CD4-positive, alpha-beta memory T cell (primary cell): ENCODE measurements at regions not wholly inside any gene's neighbourhood (a gene's known extent, or its start where the extent isn't known, plus 50 kb on each side); places are given as distances from the start of the nearest gene placed in this dataset.

Source experiments
- CTCF ChIA-PET: fragments of 350-600 bp; sonication (Branson Sonifier 250); formaldehyde crosslinking; loops from one replicate; lab custom pipeline; 2021; ENCODE audit warnings: inconsistent platforms; ENCODE audit not compliant: partially characterized antibody; lab: Charles Lee
- POLR2A ChIA-PET: fragments of 350-600 bp; sonication (Branson Sonifier 250); formaldehyde crosslinking; loops from one replicate; lab custom pipeline; 2021; ENCODE audit not compliant: partially characterized antibody; lab: Charles Lee
- DNase-seq, 5 donors: peaks; one replicate each; pipeline versions ENCODE4 v3.0.0 to v3.0.0-alpha.2; 2020 to 2022; ENCODE audit warnings: mixed read lengths in 1 of 5
- H3K27ac ChIP-seq: one replicate; pipeline ENCODE4 v1.7.0; 2013; ENCODE audit warnings: low read depth, low read length
- H3K27me3 ChIP-seq: 2 replicates; pipeline ENCODE4 v1.7.0; 2013; ENCODE audit warnings: mild to moderate bottlenecking, low read length, moderate library complexity; ENCODE audit not compliant: insufficient read depth
- H3K36me3 ChIP-seq: 2 replicates; pipeline ENCODE4 v1.7.0; 2013; ENCODE audit warnings: mild to moderate bottlenecking, low read length, moderate library complexity; ENCODE audit not compliant: insufficient read depth
- H3K4me1 ChIP-seq: 2 replicates; pipeline ENCODE4 v1.7.0; 2013; ENCODE audit warnings: mild to moderate bottlenecking, low read length, moderate library complexity; ENCODE audit not compliant: insufficient read depth
- H3K4me3 ChIP-seq, 2 donors: one replicate each; pipeline ENCODE4 v1.7.0; 2013; ENCODE audit warnings: low read length in 2 of 2, mild to moderate bottlenecking in 1 of 2
- H3K9me3 ChIP-seq, 2 donors: one replicate each; pipeline ENCODE4 v1.7.0; 2013; ENCODE audit warnings: low read length in 2 of 2, control low read depth in 1 of 2; ENCODE audit not compliant: control insufficient read depth in 1 of 2
- H3K27ac Mint-ChIP-seq, 7 donors: one replicate each; pipeline ENCODE4 v1.8.0; 2020 to 2021; ENCODE audit warnings: mixed read lengths in 7 of 7, mild to moderate bottlenecking in 6 of 7, inconsistent platforms in 3 of 7, moderate library complexity in 3 of 7
- H3K27me3 Mint-ChIP-seq, 2 donors: one replicate each; pipeline ENCODE4 v1.8.0; 2020 to 2021; ENCODE audit warnings: mixed read lengths in 2 of 2
- H3K36me3 Mint-ChIP-seq, 2 donors: one replicate each; pipeline ENCODE4 v1.8.0; 2020 to 2021; ENCODE audit warnings: mixed read lengths in 2 of 2, inconsistent platforms in 1 of 2, mild to moderate bottlenecking in 1 of 2
- H3K4me1 Mint-ChIP-seq, 4 donors: one replicate each; pipeline ENCODE4 v1.8.0; 2020 to 2021; ENCODE audit warnings: mixed read lengths in 4 of 4, mild to moderate bottlenecking in 1 of 4
- H3K4me3 Mint-ChIP-seq, 8 donors: one replicate each; pipeline ENCODE4 v1.8.0; 2020 to 2021; ENCODE audit warnings: mixed read lengths in 8 of 8, mild to moderate bottlenecking in 7 of 8, moderate library complexity in 6 of 8, inconsistent platforms in 3 of 8
- H3K9me3 Mint-ChIP-seq, 8 donors: one replicate each; pipeline ENCODE4 v1.8.0; 2020 to 2021; ENCODE audit warnings: mixed read lengths in 8 of 8, mild to moderate bottlenecking in 5 of 8, inconsistent platforms in 3 of 8, moderate library complexity in 1 of 8
- intact Hi-C: fragments of 100-400 bp; cut with micrococcal nuclease; formaldehyde crosslinking; loops from one replicate; pipeline ENCODE4 v1.15.1; 2023

DNA sequence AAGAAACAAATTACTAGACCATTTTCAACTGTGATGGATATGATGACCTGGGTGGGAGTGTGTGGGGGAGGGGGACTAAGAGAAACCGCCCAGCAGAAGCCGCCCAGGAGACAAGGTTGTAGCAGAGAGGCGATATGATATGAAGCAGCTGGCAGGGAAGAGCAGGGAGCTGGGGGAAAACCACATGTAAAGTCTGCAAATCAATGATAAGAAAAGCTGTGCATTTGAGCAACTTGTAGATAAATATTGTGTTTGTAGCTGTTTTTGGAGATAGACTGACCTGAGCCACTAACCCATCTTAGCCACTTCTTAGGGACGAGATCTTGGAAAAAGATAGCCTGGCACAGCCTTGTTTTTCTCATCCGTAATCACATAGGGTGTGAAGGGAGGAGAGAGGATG lies 252.6 kb downstream of the SEC23IP start:
- Mint-ChIP-seq H3K4me3 (no peak overlapping the region), H3K27me3 (peaks cover 5% of the 10 kb centered on the region in 2 donors), H3K27ac (no peak overlapping the region), H3K4me1 (no peaks in the 10 kb centered on the region), H3K9me3 (peaks cover 0 to 8% (median 0%) of the 10 kb centered on the region in 8 donors), H3K36me3 (no peaks in the 10 kb centered on the region)
- no peaks in the 10 kb centered on the region for H3K9me3 ChIP-seq
- no peak overlapping the region for H3K27ac ChIP-seq
- DNase-seq = no peak
- H3K4me3 ChIP-seq = no peak overlapping the region
- intact Hi-C loops = no loop called here
- POLR2A ChIA-PET = no interaction called here
- H3K27me3 ChIP-seq = peaks cover 4% of the 10 kb centered on the region
- no peaks in the 10 kb centered on the region for H3K36me3 ChIP-seq
- H3K4me1 ChIP-seq = no peaks in the 10 kb centered on the region
- CTCF ChIA-PET = no interaction called here

DNA sequence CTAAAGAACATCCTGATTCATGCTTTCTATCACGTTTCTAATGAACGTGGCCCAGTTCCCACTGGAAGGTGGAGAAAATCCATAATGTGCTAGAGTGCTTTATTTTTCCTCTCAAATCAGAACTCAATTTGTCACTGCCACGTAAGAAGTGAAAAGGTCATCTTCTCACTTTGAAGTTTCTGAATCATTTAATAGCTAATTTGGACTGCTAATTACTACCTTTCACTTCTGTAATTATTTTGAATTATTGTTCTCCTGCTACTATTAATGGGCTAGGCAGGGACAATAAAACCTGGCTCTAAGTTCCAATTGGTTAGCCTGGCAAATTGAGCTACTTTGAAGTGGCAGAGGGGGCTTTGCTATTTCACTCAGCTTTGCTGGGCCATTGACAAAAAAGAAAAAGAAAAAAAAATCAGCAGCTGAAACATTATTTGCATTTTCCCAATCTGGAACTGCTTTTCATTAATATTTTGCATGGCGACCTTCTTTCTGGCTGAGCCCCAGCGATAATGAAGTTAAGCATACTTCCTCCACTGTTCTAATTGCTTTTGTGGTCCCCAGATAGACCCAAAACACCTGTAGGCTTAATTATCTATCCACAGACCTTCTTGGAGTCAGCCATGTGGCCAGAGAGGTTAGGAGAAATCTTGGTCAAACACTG lies 264.2 kb downstream of the SEC23IP start:
- POLR2A ChIA-PET = no interaction called here
- intact Hi-C loops = no loop called here
- DNase-seq = no peak
- Histone ChIP-seq H3K27me3 (no peaks in the 10 kb centered on the region), H3K27ac (no peak overlapping the region), H3K4me1 (no peaks in the 10 kb centered on the region), H3K9me3 (no peaks in the 10 kb centered on the region), H3K4me3 (no peak overlapping the region), H3K36me3 (no peaks in the 10 kb centered on the region)
- CTCF ChIA-PET = no interaction called here
- Mint-ChIP-seq H3K4me1 (no peaks in the 10 kb centered on the region), H3K27ac (no peak overlapping the region), H3K4me3 (no peak overlapping the region), H3K27me3 (peaks cover 7 to 9% of the 10 kb centered on the region in 2 donors), H3K9me3 (peaks cover 0 to 11% (median 5%) of the 10 kb centered on the region in 8 donors), H3K36me3 (no peaks in the 10 kb centered on the region)

DNA sequence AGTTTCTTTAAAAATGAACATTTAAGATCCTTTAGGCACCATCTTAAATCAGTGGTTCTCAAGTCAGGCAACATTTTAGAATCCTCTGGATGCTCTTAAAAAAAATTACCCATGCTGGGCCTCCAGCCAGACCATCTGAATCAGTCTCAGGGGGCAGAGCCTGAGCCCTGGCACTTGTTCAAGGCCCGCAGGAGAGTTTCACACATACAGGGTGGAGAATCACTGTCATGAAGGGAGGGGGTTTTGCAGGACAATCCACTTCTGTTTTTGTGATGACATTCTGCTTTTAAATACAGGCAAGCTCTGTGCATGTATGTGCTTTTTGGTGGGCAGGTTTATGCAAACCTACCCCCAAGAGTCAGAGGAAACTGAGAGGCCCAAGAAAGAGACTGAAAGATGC lies 268.6 kb downstream of the SEC23IP start:
- H3K36me3 ChIP-seq = no peaks in the 10 kb centered on the region
- Mint-ChIP-seq H3K4me3 (no peak overlapping the region), H3K36me3 (no peaks in the 10 kb centered on the region), H3K9me3 (peaks cover 0 to 5% (median 0%) of the 10 kb centered on the region in 8 donors), H3K27me3 (peaks cover 3 to 4% of the 10 kb centered on the region in 2 donors), H3K4me1 (peaks cover 0 to 3% (median 0%) of the 10 kb centered on the region in 4 donors), H3K27ac (no peak overlapping the region)
- H3K27me3 ChIP-seq = no peaks in the 10 kb centered on the region
- no peaks in the 10 kb centered on the region for H3K4me1 ChIP-seq
- no peak for DNase-seq
- no peak overlapping the region for H3K27ac ChIP-seq
- intact Hi-C loops = no loop called here
- no peaks in the 10 kb centered on the region for H3K9me3 ChIP-seq
- no peak overlapping the region for H3K4me3 ChIP-seq
- ChIA-PET CTCF (no interaction called here), POLR2A (no interaction called here)

- H3K9me3 Mint-ChIP-seq = peaks cover 0 to 5% (median 0%) of the 10 kb centered on the region in 8 donors
- no peaks in the 10 kb centered on the region for H3K36me3 ChIP-seq
- DNase-seq = no peak
- ChIA-PET CTCF (no interaction called here), POLR2A (no interaction called here)
- no peak overlapping the region for H3K4me3 ChIP-seq
- H3K36me3 Mint-ChIP-seq = no peaks in the 10 kb centered on the region
- peaks cover 3% of the 10 kb centered on the region in 2 donors for H3K27me3 Mint-ChIP-seq
- no peaks in the 10 kb centered on the region for H3K4me1 ChIP-seq
- H3K9me3 ChIP-seq = no peaks in the 10 kb centered on the region
- no peak overlapping the region for H3K27ac Mint-ChIP-seq
- no peak overlapping the region for H3K27ac ChIP-seq
- peaks cover 0 to 3% (median 0%) of the 10 kb centered on the region in 4 donors for H3K4me1 Mint-ChIP-seq
- H3K4me3 Mint-ChIP-seq = no peak overlapping the region
- no peaks in the 10 kb centered on the region for H3K27me3 ChIP-seq
- intact Hi-C loops = no loop called here
These were observed 269.9 kb downstream of the SEC23IP start for GRCh38 chr10:120162471-120162870.

DNA sequence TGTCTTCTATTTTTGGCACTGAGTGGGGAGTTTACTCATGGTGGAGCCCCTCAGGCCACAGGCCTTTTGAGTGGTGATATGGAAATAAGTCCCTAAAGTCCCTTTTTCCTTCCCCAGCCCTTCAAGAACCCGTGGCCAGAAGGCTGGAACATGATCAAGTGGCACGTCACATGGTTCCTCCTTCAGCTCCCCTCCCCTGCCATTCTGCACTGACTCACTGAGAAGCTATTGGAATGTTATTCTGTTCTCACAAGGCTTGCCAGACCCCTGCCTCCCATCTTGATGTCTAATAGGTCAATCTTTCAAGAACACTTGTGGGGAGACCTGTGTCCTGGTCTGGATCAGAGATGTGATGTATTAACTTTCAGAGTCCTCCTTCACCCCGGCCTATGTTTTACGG lies 279.8 kb downstream of the SEC23IP start:
- no peak for DNase-seq
- no peaks in the 10 kb centered on the region for H3K4me1 Mint-ChIP-seq
- H3K27me3 Mint-ChIP-seq = peaks cover 2 to 8% of the 10 kb centered on the region in 2 donors

DNA sequence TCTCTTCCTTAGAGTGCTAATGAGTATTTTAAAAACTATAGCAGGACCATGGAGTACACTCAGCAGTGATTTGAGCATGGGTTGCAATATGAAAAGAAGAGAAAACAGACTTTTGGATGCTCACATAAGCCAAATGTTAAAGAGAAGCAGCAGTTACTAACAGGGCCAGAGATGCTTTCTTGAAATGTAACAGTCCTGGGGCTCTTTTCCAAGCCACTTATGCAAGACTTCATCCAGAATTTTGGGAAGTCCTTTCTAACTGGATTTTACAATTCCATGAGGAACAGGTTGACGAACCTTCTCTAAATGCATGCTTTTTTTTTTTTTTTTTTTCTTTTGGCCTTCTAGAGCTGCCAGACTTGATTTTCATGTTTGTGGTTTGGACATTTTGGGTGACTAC lies 282.0 kb downstream of the SEC23IP start:
- ChIA-PET POLR2A (no interaction called here), CTCF (no interaction called here)
- no peak overlapping the region for H3K4me3 Mint-ChIP-seq
- H3K27me3 Mint-ChIP-seq = peaks cover 3 to 6% of the 10 kb centered on the region in 2 donors
- H3K27ac Mint-ChIP-seq = no peak overlapping the region
- H3K27ac ChIP-seq = no peak overlapping the region
- intact Hi-C loops = no loop called here
- H3K4me1 Mint-ChIP-seq = no peaks in the 10 kb centered on the region
- H3K4me1 ChIP-seq = no peaks in the 10 kb centered on the region
- H3K36me3 Mint-ChIP-seq = no peaks in the 10 kb centered on the region
- peaks cover 0 to 2% (median 0%) of the 10 kb centered on the region in 8 donors for H3K9me3 Mint-ChIP-seq
- H3K4me3 ChIP-seq = no peak overlapping the region
- DNase-seq = no peak
- H3K27me3 ChIP-seq = no peaks in the 10 kb centered on the region
- no peaks in the 10 kb centered on the region for H3K36me3 ChIP-seq
- H3K9me3 ChIP-seq = no peaks in the 10 kb centered on the region

More for the DNA sequence above, 279.8 kb downstream of the SEC23IP start:
- H3K36me3 Mint-ChIP-seq = no peaks in the 10 kb centered on the region
- H3K4me3 Mint-ChIP-seq = no peak overlapping the region
- Histone ChIP-seq H3K27me3 (no peaks in the 10 kb centered on the region), H3K36me3 (no peaks in the 10 kb centered on the region), H3K9me3 (no peaks in the 10 kb centered on the region), H3K27ac (no peak overlapping the region), H3K4me3 (no peak overlapping the region), H3K4me1 (no peaks in the 10 kb centered on the region)
- POLR2A ChIA-PET = no interaction called here
- H3K27ac Mint-ChIP-seq = no peak overlapping the region
- H3K9me3 Mint-ChIP-seq = no peaks in the 10 kb centered on the region
- intact Hi-C loops = no loop called here
- CTCF ChIA-PET = no interaction called here

DNA sequence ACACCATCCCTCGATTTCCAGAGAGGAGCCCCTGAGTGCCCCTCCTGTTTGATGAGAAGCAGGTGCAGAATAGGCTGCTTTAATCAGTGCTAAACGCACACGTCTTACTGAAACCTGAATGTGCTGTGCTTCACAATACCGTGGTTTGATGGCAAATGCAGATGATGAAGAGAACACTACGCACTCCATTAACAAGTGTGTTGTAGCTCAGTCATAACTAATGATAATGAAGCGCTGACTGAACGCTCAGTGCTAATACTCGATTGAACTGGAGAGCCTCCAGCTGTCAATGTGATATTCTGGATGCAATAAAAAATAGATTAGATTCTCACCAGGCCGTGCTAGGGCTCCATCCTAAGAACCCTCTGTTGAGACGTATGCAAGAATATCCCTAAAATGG lies 279.7 kb upstream of the PLPP4 start:
- intact Hi-C loops = no loop called here
- Histone ChIP-seq H3K27me3 (no peaks in the 10 kb centered on the region), H3K4me3 (no peak overlapping the region), H3K27ac (no peak overlapping the region), H3K4me1 (no peaks in the 10 kb centered on the region), H3K9me3 (no peaks in the 10 kb centered on the region), H3K36me3 (no peaks in the 10 kb centered on the region)
- ChIA-PET CTCF (no interaction called here), POLR2A (no interaction called here)
- H3K4me3 Mint-ChIP-seq = no peak overlapping the region
- peaks cover 0 to 2% (median 0%) of the 10 kb centered on the region in 8 donors for H3K9me3 Mint-ChIP-seq
- DNase-seq = no peak
- no peak overlapping the region for H3K27ac Mint-ChIP-seq
- H3K4me1 Mint-ChIP-seq = no peaks in the 10 kb centered on the region
- no peaks in the 10 kb centered on the region for H3K36me3 Mint-ChIP-seq
- H3K27me3 Mint-ChIP-seq = peaks cover 1% of the 10 kb centered on the region in 2 donors
